ENCODE measurements at regions not wholly inside any gene's neighbourhood (a gene's known extent, or its start where the extent isn't known, plus 50 kb on each side); places are given as distances from the start of the nearest gene placed in this dataset.

- TF ChIP-seq CTCF (IDR thresholded peaks at IDR 0.05) (no peak), ZFX (IDR thresholded peaks at IDR 0.05; ENCODE audit: borderline replicate concordance) (no peak)
These were observed 199.6 kb upstream of the SEMA6D start for GRCh38 chr15:47517737-47518136.
